SKM-1 (cell line): ENCODE measurements at regions not wholly inside any gene's neighbourhood (a gene's known extent, or its start where the extent isn't known, plus 50 kb on each side); places are given as distances from the start of the nearest gene placed in this dataset.
A peak's percentile ranks its signal among the peaks of the same experiment; 100 is the strongest.

ENCODE experiments used
- DNase-seq: peaks from one replicate; lab custom pipeline; 2025; ENCODE audit not compliant: unreplicated experiment; lab: John Stamatoyannopoulos, UW

DNA sequence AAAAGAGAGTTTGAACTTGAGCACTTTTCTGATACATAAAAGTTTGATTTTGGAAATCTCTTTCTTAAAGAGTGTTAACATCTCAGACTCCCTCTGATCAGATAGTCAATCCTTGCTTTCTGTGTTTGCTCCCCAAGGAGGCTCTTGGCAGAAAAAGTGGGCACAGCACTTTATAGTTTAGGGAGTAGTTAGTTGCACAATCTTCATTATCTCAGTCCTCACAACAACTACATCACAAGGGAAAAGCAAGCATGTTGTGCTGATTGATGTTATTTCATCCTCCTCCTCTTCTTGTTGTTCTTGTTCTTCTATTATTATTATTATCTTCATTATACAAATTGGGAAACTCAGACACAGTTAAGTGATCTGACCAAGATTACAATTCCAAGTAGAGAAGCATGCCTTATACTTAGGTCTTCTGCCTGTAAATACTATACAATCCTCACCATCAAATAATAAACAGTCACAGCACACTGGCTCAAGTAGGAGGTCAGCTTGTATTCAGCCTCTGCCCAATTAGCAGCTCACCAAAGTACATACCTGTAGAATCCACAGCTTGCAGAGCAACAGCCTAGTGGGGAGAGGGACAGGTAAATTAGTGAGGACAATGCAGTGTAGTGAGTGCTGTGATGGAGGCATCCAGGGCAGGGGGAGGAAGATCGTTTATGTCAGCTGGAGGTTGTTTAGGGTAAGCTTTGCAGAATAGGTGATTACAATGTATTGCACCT, 304.1 kb upstream of the MME start:
- no peak for DNase-seq

DNA sequence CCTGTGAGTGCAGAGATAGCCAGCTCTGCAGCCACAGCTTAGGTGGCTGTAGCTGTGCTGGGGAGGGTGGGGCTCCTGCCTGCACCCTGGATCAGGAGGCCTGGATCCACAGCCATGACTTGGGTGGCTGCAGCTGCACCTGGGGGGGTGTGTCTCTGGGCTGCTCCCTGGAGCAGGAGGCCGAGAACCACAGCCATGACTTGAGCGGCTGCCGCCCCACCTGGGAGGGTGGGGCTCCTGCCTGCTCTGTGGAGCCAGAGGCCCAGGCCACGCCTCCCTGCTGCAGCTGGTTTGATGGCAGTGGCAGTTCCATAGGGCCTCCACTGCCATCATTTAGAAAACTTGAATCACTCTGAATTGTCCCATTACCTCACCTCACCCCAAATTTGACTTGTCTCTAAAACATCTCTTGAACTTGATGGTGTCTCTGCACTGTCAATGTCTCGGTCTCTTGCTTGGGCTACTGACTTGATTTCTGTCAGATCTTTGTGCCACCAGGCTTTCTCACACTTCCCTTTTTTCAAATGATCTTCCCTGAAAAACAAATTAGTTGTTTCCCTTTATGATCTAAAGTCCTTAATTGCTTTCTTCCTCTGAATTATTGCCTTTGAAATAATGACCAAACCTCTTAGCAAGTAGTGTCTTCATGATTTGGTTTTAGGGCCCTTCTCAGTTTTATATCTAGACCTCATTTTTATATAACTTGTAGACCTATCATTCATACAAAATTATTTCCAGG, 313.2 kb upstream of the MME start:
- no peak for DNase-seq

DNA sequence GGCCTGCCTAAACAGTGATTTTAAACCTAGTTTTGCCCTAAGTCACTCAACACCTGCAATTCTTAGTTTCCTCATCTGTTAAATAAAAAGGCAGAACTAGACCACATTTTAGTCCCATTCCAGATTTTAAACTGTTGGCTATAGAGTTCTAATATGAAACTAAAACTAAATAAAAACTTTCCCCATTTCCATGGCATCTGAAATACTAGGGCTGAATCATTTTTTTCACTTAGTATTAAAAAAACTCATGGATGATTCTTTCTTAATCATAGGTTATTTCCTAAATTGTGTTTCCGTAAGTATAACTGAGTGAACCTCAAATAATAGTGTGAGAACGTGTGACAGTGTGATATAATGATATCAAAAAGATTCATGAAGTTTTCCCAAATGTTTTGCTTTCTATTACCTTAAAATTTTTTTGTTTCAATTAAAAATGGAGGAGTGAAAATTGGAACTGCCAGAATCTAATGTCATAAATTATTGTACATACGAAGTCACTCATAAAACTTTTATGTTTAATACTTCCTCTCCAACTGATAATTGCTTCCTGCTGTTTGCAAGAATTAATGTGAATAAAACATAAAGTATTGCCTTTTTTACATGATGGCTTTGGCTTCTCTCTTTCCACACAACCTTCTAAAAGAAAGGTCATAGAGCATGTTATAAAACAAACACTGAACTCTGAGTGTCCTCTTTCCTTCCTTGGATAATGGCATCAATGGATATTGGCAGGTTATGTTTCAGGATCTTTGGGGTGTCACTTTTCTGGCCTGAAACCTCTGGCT, 315.1 kb upstream of the MME start:
- DNase-seq = no peak

DNA sequence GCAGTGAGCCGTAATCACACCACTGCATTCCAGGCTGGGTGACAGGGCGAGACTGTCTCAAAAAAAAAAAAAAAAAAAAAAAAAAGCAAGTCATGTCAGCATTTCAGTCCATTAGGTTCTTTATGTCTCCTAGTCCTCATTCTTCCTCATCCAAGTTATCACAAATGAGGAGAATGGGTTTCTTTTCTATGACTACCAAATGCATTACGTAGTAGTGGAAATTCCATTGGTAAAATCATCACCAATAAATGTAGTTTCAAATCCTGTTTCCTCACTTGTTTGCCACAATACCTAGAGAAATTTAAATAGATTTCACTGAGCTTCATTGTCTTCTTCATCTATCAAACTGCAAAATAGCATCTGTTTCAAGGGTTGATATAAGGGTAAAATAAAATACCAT, 317.6 kb upstream of the MME start:
- DNase-seq = no peak

DNA sequence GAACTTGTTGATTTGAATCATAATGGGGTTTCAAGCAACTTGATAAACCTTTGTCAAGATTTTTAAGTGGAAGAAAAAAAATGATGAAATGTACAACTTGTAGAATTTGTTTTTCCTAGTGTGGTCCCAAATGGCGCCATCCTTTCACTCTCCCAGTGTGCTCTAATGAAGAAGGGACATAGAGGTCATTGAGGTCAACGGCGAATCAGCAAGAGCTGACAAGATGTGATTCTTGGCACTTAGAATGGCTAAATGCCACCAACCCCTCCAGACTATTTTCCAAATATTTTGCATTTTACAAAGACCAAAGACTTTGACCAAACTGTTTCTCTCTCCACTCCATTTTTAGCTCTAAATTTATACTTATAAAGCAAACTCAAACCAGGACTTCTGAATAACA, 320.2 kb upstream of the MME start:
- DNase-seq = no peak

DNA sequence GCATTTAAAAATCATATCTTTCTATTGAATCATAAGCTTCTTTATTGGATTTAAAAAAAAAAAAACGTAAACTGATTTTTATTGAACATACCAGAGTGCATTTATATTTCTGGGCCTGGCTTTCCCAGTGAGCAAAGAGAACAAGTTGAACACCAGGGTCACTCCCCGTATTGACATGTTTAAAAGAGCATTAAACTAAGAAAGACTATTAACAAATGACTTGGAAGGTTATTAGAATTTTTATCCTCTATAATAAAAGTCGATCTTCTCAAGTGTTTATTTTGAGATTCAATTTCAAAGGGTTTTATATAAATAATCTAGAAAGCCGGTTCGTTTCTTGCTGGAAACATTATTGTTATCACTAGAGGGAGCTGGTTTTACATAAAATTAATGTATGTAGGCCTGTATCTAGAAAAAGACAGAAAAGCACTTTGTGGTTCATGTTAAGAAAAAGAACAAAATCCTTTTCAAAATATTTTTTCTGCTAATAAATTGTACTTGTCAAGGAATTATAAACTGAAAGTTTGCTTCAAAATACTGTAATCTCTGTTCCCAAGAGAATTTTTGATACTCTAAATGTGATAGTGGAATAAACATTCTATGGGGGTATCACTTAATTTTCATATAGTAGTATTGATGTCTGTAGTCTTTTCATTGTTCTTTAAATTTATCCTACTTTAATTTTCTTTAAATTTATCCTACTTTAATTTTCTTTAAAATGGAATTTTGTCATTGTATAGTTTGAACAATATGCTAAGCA, 321.8 kb upstream of the MME start:
- peak; percentile 19 for DNase-seq

DNA sequence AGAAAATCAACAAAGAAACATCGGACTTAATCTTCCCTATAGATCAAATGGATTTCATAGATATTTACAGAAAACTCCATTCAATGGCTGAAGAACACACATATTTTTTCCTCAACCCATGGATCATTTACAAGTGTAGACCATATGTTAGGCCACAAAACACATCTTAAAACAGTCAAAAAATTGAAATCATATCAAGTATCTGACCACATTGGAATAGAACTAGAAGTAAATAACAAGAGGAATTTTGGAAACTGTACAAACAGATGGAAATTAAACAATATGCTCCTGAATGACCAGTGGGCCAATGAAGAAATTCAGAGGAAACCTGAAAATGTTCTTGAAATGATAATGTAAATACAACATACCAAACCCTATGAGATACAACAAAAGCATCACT, 323.1 kb upstream of the GPR149 start:
- DNase-seq = no peak

DNA sequence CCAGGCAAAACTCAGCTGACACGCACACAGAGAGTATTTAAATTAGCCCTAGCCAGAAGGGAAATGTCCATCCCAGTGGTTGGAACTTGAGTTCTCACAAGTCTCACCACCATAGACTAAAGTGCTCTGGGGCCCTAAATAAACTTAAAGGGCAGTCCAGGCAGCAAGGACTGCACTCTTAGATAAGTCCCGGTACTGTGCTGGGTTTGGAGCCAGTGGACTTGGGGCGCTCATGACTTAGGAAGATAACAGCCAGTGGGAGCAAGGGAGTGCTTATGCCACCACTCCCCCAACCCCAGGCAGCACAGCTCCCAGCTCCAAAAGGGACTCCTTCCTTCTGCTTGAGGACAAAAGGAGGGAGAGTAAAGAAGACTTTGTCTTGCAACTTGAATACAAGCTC, 319.5 kb upstream of the GPR149 start:
- no peak for DNase-seq

DNA sequence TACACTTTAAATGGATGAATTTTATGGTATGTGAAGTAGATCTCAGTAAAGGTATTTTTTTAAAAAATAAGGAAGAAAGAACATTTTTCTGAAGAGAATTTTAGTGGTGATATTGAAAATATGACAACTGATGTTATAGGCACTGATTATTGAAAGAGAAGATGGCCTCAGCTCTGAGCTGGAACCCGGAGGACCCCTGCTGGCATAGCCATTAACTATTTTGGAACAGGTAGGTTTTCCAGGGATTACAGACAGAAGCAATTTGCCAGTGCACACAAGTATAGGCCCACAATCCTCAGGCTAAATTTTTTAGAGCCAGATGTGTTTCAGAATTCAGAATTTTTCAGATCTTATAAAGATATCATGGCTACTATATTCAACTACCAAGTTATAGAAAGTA, 315.9 kb upstream of the GPR149 start:
- no peak for DNase-seq

DNA sequence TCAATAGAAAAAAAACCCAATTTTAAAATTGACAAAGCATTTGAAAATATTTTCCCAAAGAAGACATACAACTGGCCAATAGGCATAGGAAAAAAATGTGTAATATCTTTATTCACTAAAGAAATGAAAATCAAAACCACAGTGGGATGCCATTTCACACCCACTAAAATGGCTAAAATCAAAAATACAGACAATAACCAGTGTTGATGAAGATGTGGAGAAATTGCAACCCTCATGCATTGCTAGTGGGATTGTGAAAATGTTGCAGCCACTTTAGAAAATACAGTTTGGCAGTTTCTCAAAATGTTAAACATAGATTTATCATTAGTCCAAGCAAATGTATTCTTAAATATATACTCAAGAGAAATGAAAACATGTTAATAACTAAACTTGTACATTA, 315.1 kb upstream of the GPR149 start:
- no peak for DNase-seq

DNA sequence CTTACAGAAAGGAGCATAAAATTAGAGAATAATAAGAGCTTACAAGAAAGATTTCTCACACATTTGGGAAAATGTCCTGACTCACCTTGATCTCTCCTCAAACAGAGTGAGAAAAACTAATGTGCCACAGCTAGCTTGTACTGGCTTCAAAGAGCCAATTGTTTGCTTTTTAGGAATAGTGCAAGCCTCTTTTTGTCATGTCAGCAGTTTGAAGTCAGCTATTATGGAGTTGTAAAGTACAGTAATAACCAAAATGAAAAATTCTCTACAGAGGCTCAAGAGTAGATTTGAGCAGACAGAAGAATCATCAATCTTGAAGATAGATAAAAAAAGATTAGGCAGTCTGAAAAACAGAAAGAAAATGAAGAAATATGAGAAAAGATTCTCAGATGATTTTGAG, 313.4 kb upstream of the GPR149 start:
- DNase-seq = no peak

DNA sequence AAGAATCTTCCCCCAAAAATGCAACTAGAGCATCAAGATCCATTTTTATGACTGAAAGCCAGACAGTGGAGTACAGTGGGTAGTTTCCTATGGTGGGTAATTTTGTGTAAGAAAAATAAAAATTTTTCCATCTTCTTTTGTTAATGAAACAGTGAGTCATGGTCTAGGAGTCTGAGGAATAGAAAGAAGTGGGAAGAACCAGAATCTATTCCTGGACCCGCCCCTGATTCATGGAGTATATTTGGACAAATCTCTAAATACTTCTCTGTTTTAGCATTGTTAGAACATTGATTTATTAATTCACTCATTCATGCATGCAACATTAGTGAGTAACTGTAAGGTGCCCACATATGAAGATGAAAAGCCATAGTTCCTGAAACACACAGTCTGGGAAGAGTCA, 304.5 kb upstream of the GPR149 start:
- DNase-seq = no peak

DNA sequence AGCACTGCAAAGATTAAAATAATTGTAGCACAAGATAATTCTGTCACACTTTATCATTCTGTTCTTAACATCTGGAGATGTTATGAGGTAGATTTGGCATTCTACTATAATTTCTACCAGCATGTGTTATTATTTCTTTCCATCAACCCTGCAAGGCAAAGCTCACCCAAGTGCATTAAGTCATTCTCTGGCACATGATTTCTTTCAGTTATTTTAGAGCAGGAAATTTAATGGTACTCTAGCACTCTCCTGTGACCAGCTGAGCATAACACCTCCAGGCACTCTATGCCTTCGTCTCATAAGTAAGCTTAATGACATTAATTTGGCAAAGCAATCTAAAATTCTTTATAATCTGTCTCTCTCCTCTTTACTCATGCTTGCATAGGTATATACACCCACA, 300.2 kb upstream of the GPR149 start:
- DNase-seq = no peak

DNA sequence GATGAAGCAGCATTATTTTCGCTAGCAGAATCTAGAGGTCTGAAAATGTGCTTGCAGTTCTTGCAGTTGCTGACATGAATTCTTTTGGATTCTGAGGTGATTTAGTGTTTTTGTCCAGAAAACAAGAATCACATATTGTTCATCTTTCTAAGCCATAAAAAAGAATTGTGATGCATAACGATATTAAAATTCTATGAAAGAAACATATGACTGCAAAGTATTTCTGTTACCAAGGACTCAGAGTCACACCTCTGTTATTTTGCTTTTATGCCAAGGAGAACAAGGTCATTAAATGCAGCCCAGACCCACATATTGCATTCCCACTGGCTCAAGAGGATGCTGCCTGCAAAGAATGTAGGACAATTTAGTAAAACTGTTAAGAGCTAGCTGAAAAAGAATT, 299.8 kb upstream of the GPR149 start:
- DNase-seq = no peak

DNA sequence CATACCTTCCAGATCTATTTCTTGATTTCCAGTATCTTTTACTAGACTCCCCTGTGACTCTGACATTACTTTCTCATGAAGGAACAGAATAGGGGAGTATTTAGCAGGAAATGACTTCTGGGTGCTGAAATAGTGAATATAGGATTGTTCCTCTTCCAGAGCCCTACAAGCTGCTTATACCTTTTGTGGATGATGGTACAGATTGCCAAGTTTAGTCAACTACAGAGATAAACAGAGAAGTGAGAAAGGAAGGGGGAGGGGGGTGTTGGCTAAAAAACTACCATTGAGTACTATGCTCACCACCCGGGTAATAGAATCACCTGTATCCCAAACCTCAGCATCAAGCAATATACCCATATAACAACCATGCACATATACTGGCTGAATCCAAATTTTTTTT, 298.3 kb upstream of the GPR149 start:
- DNase-seq = peak; percentile 23

DNA sequence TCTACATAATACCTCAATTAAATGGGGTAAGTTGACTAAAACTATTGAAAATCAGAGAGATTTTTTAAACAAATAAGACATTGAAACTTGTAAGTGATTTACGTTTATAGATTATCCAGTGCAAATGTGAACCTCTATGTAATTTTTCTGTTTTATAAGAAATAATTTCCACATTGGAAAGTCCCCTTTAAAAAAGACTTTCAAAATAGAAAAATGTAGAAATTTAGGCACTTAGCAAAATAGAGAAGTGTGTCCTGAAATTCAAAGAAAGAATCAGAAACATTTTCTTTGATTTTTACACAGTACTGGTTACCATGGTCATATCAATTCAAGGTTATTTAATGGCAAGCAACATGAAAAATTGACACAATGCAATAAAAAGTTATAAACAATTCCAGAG, 290.9 kb upstream of the GPR149 start:
- DNase-seq = no peak

DNA sequence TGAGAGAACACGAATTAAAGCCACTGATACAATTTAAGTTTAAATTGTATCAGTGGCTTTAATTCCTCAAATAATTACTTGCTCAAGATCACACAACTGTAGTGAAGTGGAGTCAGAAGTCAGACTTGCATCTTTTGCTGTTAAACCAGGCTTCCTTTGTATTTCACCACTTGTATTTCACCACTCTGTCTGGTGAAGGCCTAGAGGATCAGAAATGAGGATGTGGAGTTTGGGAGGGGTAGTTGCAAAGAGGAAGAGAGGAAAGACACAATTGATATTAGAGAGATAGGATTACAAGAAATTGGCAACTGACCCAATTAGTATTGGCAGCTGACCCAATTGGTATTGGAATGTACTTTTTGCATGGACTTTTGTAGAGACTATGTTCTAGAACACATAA, 288.1 kb upstream of the GPR149 start:
- peak; percentile 90 for DNase-seq

DNA sequence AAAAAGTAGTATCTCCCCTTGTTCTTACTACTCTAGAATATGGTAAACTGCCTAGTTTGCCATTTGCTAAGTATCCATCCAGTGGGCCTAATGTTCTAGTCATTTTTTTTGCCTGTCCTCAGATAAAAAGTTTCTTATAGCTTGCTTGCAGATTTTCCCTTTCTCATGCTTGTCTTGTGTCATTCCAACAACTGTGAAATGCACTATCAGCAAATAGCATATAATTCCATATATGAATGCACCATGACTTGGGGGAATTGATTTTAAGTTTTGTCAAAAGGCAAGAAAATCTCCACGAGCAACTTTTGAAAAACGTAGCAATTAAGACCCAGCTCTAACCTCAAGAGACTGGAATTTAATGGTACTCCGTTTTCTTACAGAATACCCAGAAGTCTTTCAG, 286.2 kb upstream of the GPR149 start:
- no peak for DNase-seq

DNA sequence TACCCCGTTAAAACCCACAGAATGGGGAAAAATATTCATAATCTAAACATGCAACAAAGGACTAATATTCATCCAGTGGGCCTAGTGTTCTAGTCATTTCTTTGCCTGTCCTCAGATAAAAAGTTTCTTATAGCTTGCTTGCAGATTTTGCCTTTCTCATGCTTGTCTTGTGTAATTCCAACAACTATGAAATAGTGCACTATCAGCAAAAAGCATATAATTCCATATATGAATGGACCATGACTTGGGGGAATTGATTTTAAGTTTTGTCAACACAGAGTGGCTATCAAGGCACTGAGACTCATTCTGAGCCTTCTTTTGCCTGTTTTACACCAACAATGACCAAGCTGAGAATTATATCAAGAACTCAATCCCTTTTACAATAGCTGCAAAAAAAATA, 278.6 kb upstream of the GPR149 start:
- DNase-seq = no peak

DNA sequence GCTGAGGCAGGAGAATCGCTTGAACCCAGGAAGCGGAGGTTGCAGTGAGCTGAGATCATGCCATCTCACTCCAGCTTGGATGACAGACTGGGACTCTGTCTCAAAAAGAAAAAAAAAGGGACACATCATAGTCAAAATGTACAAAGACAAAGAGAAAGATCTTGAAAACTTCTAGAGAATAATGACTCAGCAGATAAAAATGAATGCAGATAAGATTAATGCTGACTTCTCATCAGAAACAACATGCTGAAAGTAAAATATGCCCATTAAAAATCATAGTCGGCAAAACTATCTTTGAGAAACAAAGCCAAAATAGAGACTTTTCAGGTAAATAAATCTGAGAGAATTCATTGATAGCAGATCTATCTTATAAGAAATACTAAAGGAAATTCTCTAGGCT, 271.1 kb upstream of the GPR149 start:
- no peak for DNase-seq

DNA sequence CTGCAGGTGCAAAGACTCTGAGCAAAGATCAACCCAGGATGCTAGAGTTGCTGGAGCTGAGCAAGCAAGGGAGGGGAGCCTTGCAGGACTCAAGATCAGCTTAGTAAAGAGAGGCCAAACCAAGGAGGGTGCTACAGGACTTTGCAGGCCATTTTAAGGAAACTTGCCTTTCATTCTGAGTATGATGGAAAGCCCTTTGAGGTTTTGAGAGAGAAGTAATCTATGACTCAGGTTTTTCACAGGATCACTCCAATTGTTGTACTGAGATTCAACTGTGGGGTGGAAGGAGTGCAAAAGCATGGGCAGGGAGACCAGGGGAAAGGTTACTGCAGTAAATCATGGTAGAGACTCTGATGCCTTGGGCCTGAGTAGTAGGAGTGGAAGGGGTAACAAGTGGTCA, 260.4 kb upstream of the GPR149 start:
- DNase-seq = no peak
